ENCODE measurements at regions not wholly inside any gene's neighbourhood (a gene's known extent, or its start where the extent isn't known, plus 50 kb on each side); places are given as distances from the start of the nearest gene placed in this dataset.

- TF ChIP-seq CTCF (IDR thresholded peaks at IDR 0.05) (no peak), EZH2 (IDR thresholded peaks at IDR 0.05) (no peak)
These were observed 485.8 kb downstream of the ZNF536 start for GRCh38 chr19:30857966-30858490.

Measured in neural progenitor cell (in vitro differentiated cells).